ENCODE measurements at regions not wholly inside any gene's neighbourhood (a gene's known extent, or its start where the extent isn't known, plus 50 kb on each side); places are given as distances from the start of the nearest gene placed in this dataset.
A peak's percentile ranks its signal among the peaks of the same experiment; 100 is the strongest.

DNA sequence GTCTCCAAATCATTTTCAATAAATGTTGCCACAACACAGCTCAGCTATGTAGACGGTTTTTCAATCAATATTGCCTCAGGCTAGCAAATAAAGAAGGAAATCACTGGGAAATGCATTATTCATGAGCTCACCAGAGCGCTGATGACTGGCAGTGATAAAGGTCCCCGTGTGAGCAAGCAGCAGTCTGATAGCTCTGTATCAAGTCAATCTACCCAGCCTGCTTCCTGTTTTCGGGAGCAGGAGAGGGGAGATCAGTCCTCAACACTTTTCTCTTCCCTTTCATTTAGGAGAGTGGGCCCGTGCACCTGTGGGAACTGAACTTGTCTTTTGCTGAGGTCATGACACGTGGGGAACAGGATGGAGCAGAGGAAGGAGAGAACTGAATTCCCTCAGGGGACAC, 253.9 kb upstream of the SIX2 start:
- POLR2A ChIA-PET: interaction anchor here (1.5 kb wide), 1 partner anchor 11 kb away, joined by 3 read pairs; no protein-coding TSS in a partner anchor

GRCh38 chr2:45261746-45262145, 252.5 kb upstream of the SIX2 start:
- POLR2A ChIA-PET: interaction anchor here (1.5 kb wide), 1 partner anchor 12 kb away, joined by 3 read pairs; no protein-coding TSS in a partner anchor
- no peak for TF ChIP-seq HDGF (IDR thresholded peaks at IDR 0.05; ENCODE audit: borderline replicate concordance)
- TF ChIP-seq, protein P1, sequence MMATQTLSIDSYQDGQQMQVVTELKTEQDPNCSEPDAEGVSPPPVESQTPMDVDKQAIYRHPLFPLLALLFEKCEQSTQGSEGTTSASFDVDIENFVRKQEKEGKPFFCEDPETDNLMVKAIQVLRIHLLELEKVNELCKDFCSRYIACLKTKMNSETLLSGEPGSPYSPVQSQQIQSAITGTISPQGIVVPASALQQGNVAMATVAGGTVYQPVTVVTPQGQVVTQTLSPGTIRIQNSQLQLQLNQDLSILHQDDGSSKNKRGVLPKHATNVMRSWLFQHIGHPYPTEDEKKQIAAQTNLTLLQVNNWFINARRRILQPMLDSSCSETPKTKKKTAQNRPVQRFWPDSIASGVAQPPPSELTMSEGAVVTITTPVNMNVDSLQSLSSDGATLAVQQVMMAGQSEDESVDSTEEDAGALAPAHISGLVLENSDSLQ (IDR thresholded peaks at IDR 0.05): no peak
- TF ChIP-seq FOXK2 (IDR thresholded peaks at IDR 0.05): no peak
- no peak for TF ChIP-seq SUZ12 (IDR thresholded peaks at IDR 0.05)
- no peak for TF ChIP-seq ARNT (IDR thresholded peaks at IDR 0.05)
- TF ChIP-seq FOXA1 (IDR thresholded peaks at IDR 0.05): no peak
- TF ChIP-seq ELF4 (IDR thresholded peaks at IDR 0.05): no peak
- no peak for TF ChIP-seq NFRKB (IDR thresholded peaks at IDR 0.05)
- TF ChIP-seq FOXM1 (IDR thresholded peaks at IDR 0.05; ENCODE audit: borderline replicate concordance): no peak
- TF ChIP-seq TARDBP (IDR thresholded peaks at IDR 0.05): no peak
- TF ChIP-seq LEF1 (IDR thresholded peaks at IDR 0.05; ENCODE audit: borderline replicate concordance): no peak
- TF ChIP-seq ZNF384 (IDR thresholded peaks at IDR 0.05): no peak
- no peak for TF ChIP-seq CTBP1 (IDR thresholded peaks at IDR 0.05; ENCODE audit: borderline replicate concordance)
- no peak for TF ChIP-seq BHLHE40 (IDR thresholded peaks at IDR 0.05; ENCODE audit: borderline replicate concordance)
- TF ChIP-seq SP1 (IDR thresholded peaks at IDR 0.05): no peak
- no peak for TF ChIP-seq L3MBTL2 (conservative IDR thresholded peaks at IDR 0.05)
- DNase-seq (ENCODE audit: extremely low spot score): no peak
- CTCF ChIA-PET: no interaction called here

More for the DNA sequence above, 253.9 kb upstream of the SIX2 start:
- TF ChIP-seq CTBP1 (IDR thresholded peaks at IDR 0.05; ENCODE audit: borderline replicate concordance) (no peak), FOXA1 (IDR thresholded peaks at IDR 0.05) (no peak), ZNF384 (IDR thresholded peaks at IDR 0.05) (no peak), TARDBP (IDR thresholded peaks at IDR 0.05) (no peak)
- TF ChIP-seq, protein P1 (IDR thresholded peaks at IDR 0.05): 0 out of 2 replicates have a peak, but pooled peaks have one; percentile 42
- DNase-seq (ENCODE audit: extremely low spot score): no peak
- CTCF ChIA-PET: no interaction called here

GRCh38 chr2:45260946-45261345, 251.7 kb upstream of the SIX2 start:
- no peak for TF ChIP-seq FOXA1 (IDR thresholded peaks at IDR 0.05)
- TF ChIP-seq ZNF384 (IDR thresholded peaks at IDR 0.05): peak; percentile 16; the same call in 1 of the 2 replicates
- no peak for TF ChIP-seq SP1 (IDR thresholded peaks at IDR 0.05)
- ChIA-PET POLR2A (no interaction called here), CTCF (no interaction called here)
- DNase-seq (ENCODE audit: extremely low spot score): no peak

DNA sequence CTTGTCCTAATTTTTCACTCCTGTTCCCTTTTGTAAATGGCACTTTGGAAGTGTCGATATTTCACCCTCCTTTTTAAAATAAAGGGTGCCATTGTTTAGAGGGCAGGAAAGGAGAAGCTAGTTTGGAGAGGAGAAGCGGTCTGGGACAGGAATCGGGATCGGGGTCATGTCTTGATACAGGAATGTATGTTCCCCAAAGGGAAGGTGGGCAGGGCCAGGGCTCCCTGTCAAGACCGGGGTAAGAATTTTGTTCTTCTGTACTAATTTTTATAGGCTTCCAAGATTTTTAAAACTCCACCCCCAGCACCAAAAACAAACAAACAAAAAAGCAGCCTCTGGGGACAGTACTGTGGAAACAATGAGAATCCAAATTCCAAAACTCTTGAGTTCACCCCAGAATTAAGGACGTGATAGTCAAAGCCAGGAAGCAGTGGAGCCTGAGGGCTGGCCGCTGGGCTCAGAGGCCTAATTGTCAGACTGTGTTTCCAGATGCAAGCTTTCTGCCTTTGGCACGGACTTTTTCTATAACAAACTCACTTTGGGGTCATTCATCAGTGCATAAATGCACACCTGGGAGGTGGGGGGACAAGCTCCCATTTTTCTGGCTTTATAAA, 250.4 kb upstream of the SIX2 start:
- POLR2A ChIA-PET: no interaction called here
- CTCF ChIA-PET: no interaction called here
- no peak for TF ChIP-seq ELF4 (IDR thresholded peaks at IDR 0.05)
- no peak for TF ChIP-seq BHLHE40 (IDR thresholded peaks at IDR 0.05; ENCODE audit: borderline replicate concordance)
- TF ChIP-seq L3MBTL2 (conservative IDR thresholded peaks at IDR 0.05): no peak
- TF ChIP-seq SUZ12 (IDR thresholded peaks at IDR 0.05): no peak
- no peak for TF ChIP-seq HDGF (IDR thresholded peaks at IDR 0.05; ENCODE audit: borderline replicate concordance)
- TF ChIP-seq, protein P1 (IDR thresholded peaks at IDR 0.05): no peak
- no peak for TF ChIP-seq CTBP1 (IDR thresholded peaks at IDR 0.05; ENCODE audit: borderline replicate concordance)
- no peak for TF ChIP-seq SP1 (IDR thresholded peaks at IDR 0.05)
- no peak for TF ChIP-seq FOXA1 (IDR thresholded peaks at IDR 0.05)
- TF ChIP-seq TARDBP (IDR thresholded peaks at IDR 0.05): no peak
- TF ChIP-seq ZNF384 (IDR thresholded peaks at IDR 0.05): no peak
- TF ChIP-seq NFRKB (IDR thresholded peaks at IDR 0.05): no peak
- no peak for TF ChIP-seq LEF1 (IDR thresholded peaks at IDR 0.05; ENCODE audit: borderline replicate concordance)
- no peak for TF ChIP-seq FOXK2 (IDR thresholded peaks at IDR 0.05)
- no peak for TF ChIP-seq ARNT (IDR thresholded peaks at IDR 0.05)
- no peak for TF ChIP-seq FOXM1 (IDR thresholded peaks at IDR 0.05; ENCODE audit: borderline replicate concordance)
- no peak for DNase-seq (ENCODE audit: extremely low spot score)

- ChIA-PET CTCF (no interaction called here), POLR2A (interaction anchor here (0.7 kb wide), 1 partner anchor 17 kb away, joined by 3 read pairs; no protein-coding TSS in a partner anchor)
- peak; percentile 57 for DNase-seq (ENCODE audit: extremely low spot score)
- TF ChIP-seq LEF1 (IDR thresholded peaks at IDR 0.05; ENCODE audit: borderline replicate concordance) (no peak), BHLHE40 (IDR thresholded peaks at IDR 0.05; ENCODE audit: borderline replicate concordance) (no peak), ELF4 (IDR thresholded peaks at IDR 0.05) (no peak), CTBP1 (IDR thresholded peaks at IDR 0.05; ENCODE audit: borderline replicate concordance) (no peak), ZNF384 (IDR thresholded peaks at IDR 0.05) (no peak)
- TF ChIP-seq, protein P1 (IDR thresholded peaks at IDR 0.05): 0 out of 2 replicates have a peak, but pooled peaks have one; percentile 26
These were observed 249.9 kb upstream of the SIX2 start for GRCh38 chr2:45259138-45259537.

GRCh38 chr2:45258311-45258710, 249.1 kb upstream of the SIX2 start:
- ChIA-PET POLR2A (no interaction called here), CTCF (interaction anchor here (0.7 kb wide), 1 partner anchor 170 kb away, joined by 3 read pairs; no protein-coding TSS in a partner anchor)
- no peak for TF ChIP-seq FOXK2 (IDR thresholded peaks at IDR 0.05)
- DNase-seq (ENCODE audit: extremely low spot score): no peak
